ENCODE measurements at regions not wholly inside any gene's neighbourhood (a gene's known extent, or its start where the extent isn't known, plus 50 kb on each side); places are given as distances from the start of the nearest gene placed in this dataset.

DNA sequence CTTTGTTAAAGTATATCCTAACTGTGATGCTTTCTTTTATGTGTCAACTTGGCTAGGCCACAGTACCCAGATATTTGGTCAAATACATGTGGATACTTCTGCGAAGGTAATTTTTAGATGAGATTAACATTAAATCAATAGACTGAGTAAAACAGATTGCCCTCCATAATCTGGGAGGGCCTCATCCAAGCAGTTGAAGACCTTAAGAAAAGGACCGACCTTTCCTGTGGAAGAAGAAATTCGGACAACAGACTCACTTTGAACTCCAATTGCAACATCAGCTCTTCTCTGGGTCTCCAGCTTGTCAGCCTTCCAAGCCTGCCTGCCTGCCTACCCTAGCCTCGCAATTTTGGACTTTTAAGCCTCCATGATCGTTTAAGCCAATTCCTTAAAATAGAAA, 57.9 kb upstream of the DOCK9 start:
- no peak overlapping the region for H3K9ac ChIP-seq (ENCODE audit: insufficient read length, low read depth)
- no peak overlapping the region for H3K4me3 ChIP-seq (ENCODE audit: insufficient read length, low read depth)
- no peaks in the 10 kb centered on the region for H3K27me3 ChIP-seq (ENCODE audit: insufficient read depth, insufficient read length)
- H3K9me3 ChIP-seq (ENCODE audit: insufficient read depth, low read length) = no peaks in the 10 kb centered on the region
- DNase-seq (ENCODE audit: low read depth, low spot score) = no peak
- TF ChIP-seq SUZ12 (IDR thresholded peaks at IDR 0.05; ENCODE audit: extremely low read depth, insufficient read depth, insufficient read length) (no peak), ZNF274 (IDR thresholded peaks at IDR 0.05; ENCODE audit: low read depth, low read length) (no peak), YY1 (IDR thresholded peaks at IDR 0.05; ENCODE audit: insufficient read depth, insufficient read length) (no peak)
- H3K4me1 ChIP-seq (ENCODE audit: insufficient read depth, insufficient read length) = no peaks in the 10 kb centered on the region
- no peaks in the 10 kb centered on the region for H3K36me3 ChIP-seq (ENCODE audit: insufficient read depth, insufficient read length, low read length)

DNA sequence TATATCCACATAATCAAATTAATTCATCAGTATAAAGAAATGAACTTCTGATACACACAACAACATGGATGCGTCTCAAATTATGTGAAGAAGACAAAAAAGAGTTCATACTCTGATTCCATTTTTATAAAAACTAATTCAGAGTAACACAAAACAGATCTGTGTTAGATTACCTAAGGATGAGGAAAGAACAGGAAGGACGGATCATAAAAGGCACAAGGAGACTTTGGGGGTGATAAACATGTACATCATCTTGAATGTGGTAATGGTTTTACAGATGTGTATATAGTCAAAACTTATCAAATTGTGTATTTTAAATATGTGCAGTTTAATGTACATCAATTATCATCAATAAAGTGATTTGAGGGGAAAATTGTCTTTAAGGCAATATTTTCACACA, 59.9 kb upstream of the DOCK9 start:
- Histone ChIP-seq H3K4me3 (ENCODE audit: insufficient read length, low read depth) (no peak overlapping the region), H3K27me3 (ENCODE audit: insufficient read depth, insufficient read length) (no peaks in the 10 kb centered on the region), H3K9ac (ENCODE audit: insufficient read length, low read depth) (no peak overlapping the region), H3K4me1 (ENCODE audit: insufficient read depth, insufficient read length) (no peaks in the 10 kb centered on the region), H3K9me3 (ENCODE audit: insufficient read depth, low read length) (no peaks in the 10 kb centered on the region), H3K36me3 (ENCODE audit: insufficient read depth, insufficient read length, low read length) (no peaks in the 10 kb centered on the region)
- no peak for DNase-seq (ENCODE audit: low read depth, low spot score)
- no peak for TF ChIP-seq YY1 (IDR thresholded peaks at IDR 0.05; ENCODE audit: insufficient read depth, insufficient read length)
- no peak for TF ChIP-seq SUZ12 (IDR thresholded peaks at IDR 0.05; ENCODE audit: extremely low read depth, insufficient read depth, insufficient read length)
- no peak for TF ChIP-seq ZNF274 (IDR thresholded peaks at IDR 0.05; ENCODE audit: low read depth, low read length)

DNA sequence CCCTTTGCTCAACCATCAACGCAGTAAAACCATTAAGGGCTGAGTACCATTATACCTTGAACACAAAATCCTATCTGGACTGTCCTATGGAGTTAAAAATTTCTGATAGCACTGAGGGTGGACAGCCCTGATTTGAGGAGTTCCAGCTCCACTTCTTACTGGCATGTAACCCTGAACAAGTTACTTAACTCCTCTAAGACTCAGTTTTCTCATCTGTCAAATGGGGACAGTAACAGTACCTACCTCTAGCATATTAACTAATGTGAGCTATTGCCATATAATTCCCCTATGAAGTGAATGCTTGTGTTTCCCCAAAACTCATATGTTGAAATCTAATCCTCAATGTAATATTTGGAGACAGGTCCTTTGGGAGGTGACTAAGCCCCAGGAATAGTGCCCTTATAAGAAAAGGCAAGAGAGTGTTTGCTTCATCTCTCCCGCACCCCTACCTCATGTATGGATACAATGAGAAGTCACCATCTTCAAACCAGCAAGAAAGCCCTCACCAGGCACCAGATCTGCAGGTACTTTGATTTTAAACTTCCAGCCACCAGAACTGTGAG, 61.9 kb upstream of the DOCK9 start:
- no peak for DNase-seq (ENCODE audit: low read depth, low spot score)
- no peak for TF ChIP-seq YY1 (IDR thresholded peaks at IDR 0.05; ENCODE audit: insufficient read depth, insufficient read length)
- TF ChIP-seq ZNF274 (IDR thresholded peaks at IDR 0.05; ENCODE audit: low read depth, low read length) = no peak
- TF ChIP-seq SUZ12 (IDR thresholded peaks at IDR 0.05; ENCODE audit: extremely low read depth, insufficient read depth, insufficient read length) = no peak
- no peak overlapping the region for H3K9ac ChIP-seq (ENCODE audit: insufficient read length, low read depth)
- H3K4me1 ChIP-seq (ENCODE audit: insufficient read depth, insufficient read length) = no peaks in the 10 kb centered on the region
- H3K9me3 ChIP-seq (ENCODE audit: insufficient read depth, low read length) = no peaks in the 10 kb centered on the region
- no peak overlapping the region for H3K4me3 ChIP-seq (ENCODE audit: insufficient read length, low read depth)
- no peaks in the 10 kb centered on the region for H3K36me3 ChIP-seq (ENCODE audit: insufficient read depth, insufficient read length, low read length)
- H3K27me3 ChIP-seq (ENCODE audit: insufficient read depth, insufficient read length) = no peaks in the 10 kb centered on the region

DNA sequence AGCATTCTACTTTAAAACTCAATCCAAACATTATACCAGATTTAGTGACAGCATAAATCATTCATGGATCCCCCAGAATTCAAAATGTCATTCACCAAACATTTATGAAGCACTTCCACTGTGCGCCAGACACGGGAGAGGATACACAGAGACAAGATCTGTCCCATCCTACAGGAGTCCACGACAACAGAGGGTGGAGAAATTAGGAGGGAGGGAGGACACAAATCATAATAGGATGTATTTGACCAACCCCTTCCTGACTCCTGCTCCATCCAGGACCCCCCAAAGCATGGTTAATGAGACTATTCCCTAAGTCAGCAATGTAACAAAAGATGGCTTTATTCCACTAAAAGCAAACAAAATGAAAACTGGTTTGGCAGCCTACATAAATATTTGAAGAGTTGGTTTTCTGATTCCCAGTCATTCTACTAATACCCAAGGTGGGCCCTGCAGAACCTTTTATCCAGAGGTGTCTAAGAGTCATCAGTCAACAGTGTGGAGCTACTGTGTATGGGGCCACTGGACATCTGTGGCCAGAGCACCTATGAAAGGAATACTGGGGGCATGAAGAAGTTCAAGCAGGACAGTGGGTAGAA, 62.8 kb upstream of the DOCK9 start:
- Histone ChIP-seq H3K9me3 (ENCODE audit: insufficient read depth, low read length) (no peaks in the 10 kb centered on the region), H3K4me1 (ENCODE audit: insufficient read depth, insufficient read length) (no peaks in the 10 kb centered on the region), H3K4me3 (ENCODE audit: insufficient read length, low read depth) (no peak overlapping the region), H3K9ac (ENCODE audit: insufficient read length, low read depth) (no peak overlapping the region), H3K27me3 (ENCODE audit: insufficient read depth, insufficient read length) (no peaks in the 10 kb centered on the region), H3K36me3 (ENCODE audit: insufficient read depth, insufficient read length, low read length) (no peaks in the 10 kb centered on the region)
- TF ChIP-seq SUZ12 (IDR thresholded peaks at IDR 0.05; ENCODE audit: extremely low read depth, insufficient read depth, insufficient read length) (no peak), YY1 (IDR thresholded peaks at IDR 0.05; ENCODE audit: insufficient read depth, insufficient read length) (no peak), ZNF274 (IDR thresholded peaks at IDR 0.05; ENCODE audit: low read depth, low read length) (no peak)
- DNase-seq (ENCODE audit: low read depth, low spot score) = no peak

DNA sequence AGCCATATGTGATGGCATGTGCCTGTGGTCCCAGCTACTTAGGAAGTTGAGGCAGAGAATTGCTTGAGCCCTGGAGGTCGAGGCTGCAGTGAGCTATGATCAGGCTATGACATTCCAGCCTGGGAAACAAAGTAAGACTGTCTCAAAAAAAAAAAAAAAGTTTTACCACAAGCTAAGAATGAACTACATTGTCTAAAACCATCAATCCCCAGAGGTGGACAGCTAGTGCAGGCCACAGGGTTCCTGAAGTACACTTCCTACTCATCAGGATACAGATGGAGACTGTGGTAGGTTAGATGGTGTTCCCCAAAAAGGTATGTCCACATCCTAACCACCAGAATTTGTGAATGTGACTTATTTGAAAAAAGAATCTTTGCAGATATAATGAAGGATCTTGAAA, 63.5 kb upstream of the DOCK9 start:
- DNase-seq (ENCODE audit: low read depth, low spot score) = no peak
- Histone ChIP-seq H3K9ac (ENCODE audit: insufficient read length, low read depth) (no peak overlapping the region), H3K27me3 (ENCODE audit: insufficient read depth, insufficient read length) (no peaks in the 10 kb centered on the region), H3K9me3 (ENCODE audit: insufficient read depth, low read length) (no peaks in the 10 kb centered on the region), H3K4me1 (ENCODE audit: insufficient read depth, insufficient read length) (no peaks in the 10 kb centered on the region), H3K4me3 (ENCODE audit: insufficient read length, low read depth) (no peak overlapping the region), H3K36me3 (ENCODE audit: insufficient read depth, insufficient read length, low read length) (no peaks in the 10 kb centered on the region)
- TF ChIP-seq ZNF274 (IDR thresholded peaks at IDR 0.05; ENCODE audit: low read depth, low read length) (no peak), SUZ12 (IDR thresholded peaks at IDR 0.05; ENCODE audit: extremely low read depth, insufficient read depth, insufficient read length) (no peak), YY1 (IDR thresholded peaks at IDR 0.05; ENCODE audit: insufficient read depth, insufficient read length) (no peak)

DNA sequence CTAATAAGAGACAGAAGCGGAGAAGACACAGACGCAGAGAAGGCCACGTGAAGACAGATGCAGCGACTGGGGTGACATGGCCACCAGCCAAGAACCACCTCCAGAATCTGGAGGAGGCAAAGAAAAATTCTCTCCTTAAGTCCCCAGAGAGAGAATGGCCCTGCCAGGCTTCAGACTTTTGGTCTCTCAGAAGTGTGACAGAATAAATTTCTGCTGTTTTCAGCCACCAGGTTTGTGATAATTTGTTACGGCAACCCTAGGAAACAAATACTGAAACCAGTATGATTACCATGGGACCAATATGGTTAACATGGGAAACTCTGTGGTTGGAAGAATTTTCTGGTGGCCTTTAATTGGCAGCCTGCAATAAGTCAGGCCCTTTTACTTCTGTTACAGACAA, 63.9 kb upstream of the DOCK9 start:
- Histone ChIP-seq H3K4me3 (ENCODE audit: insufficient read length, low read depth) (no peak overlapping the region), H3K4me1 (ENCODE audit: insufficient read depth, insufficient read length) (no peaks in the 10 kb centered on the region), H3K9ac (ENCODE audit: insufficient read length, low read depth) (no peak overlapping the region), H3K9me3 (ENCODE audit: insufficient read depth, low read length) (no peaks in the 10 kb centered on the region), H3K36me3 (ENCODE audit: insufficient read depth, insufficient read length, low read length) (no peaks in the 10 kb centered on the region), H3K27me3 (ENCODE audit: insufficient read depth, insufficient read length) (no peaks in the 10 kb centered on the region)
- DNase-seq (ENCODE audit: low read depth, low spot score) = no peak
- TF ChIP-seq ZNF274 (IDR thresholded peaks at IDR 0.05; ENCODE audit: low read depth, low read length) = no peak
- no peak for TF ChIP-seq YY1 (IDR thresholded peaks at IDR 0.05; ENCODE audit: insufficient read depth, insufficient read length)
- no peak for TF ChIP-seq SUZ12 (IDR thresholded peaks at IDR 0.05; ENCODE audit: extremely low read depth, insufficient read depth, insufficient read length)

DNA sequence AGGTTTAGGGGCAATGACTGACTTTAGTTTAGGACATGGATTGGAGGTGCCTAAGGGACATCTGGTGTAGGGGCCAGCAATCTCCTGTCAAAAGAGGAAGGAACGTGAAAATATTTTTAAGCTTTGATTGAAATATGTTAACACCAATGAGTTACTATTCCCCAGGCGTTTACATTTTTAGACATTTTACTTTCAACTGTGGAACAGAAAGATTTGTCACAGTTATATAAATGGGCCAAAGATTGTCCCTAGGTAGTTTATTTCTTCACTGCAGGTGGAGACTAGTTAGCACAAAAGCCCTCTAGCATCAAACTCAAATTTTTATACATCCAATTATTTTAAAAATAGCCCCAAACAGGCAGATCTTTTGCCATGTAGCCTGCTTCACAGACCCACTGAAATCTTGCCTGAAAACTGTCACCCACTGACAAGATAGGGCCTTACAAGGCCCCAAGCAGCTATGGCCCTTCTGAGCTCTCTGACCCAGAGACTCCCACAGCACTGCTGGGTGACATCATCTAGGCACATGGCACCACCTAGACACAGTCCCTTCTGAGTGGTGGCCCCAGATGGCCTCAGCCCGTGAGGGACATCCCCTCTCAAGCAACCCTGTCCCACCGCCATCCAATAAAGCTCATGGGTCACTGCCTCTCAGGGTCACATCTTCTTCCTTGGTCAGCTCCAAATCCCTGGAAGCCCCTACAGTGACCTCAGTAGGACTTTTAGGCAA, 64.8 kb upstream of the DOCK9 start:
- Histone ChIP-seq H3K4me3 (ENCODE audit: insufficient read length, low read depth) (no peak overlapping the region), H3K9me3 (ENCODE audit: insufficient read depth, low read length) (no peaks in the 10 kb centered on the region), H3K36me3 (ENCODE audit: insufficient read depth, insufficient read length, low read length) (no peaks in the 10 kb centered on the region), H3K27me3 (ENCODE audit: insufficient read depth, insufficient read length) (no peaks in the 10 kb centered on the region), H3K9ac (ENCODE audit: insufficient read length, low read depth) (no peak overlapping the region), H3K4me1 (ENCODE audit: insufficient read depth, insufficient read length) (no peaks in the 10 kb centered on the region)
- DNase-seq (ENCODE audit: low read depth, low spot score) = no peak
- TF ChIP-seq SUZ12 (IDR thresholded peaks at IDR 0.05; ENCODE audit: extremely low read depth, insufficient read depth, insufficient read length) = no peak
- TF ChIP-seq ZNF274 (IDR thresholded peaks at IDR 0.05; ENCODE audit: low read depth, low read length) = no peak
- no peak for TF ChIP-seq YY1 (IDR thresholded peaks at IDR 0.05; ENCODE audit: insufficient read depth, insufficient read length)

Measured in NT2/D1 (cell line).